Adrenal gland (tissue), 9 donors: ENCODE measurements at regions not wholly inside any gene's neighbourhood (a gene's known extent, or its start where the extent isn't known, plus 50 kb on each side); places are given as distances from the start of the nearest gene placed in this dataset.

Experiments used
- DNase-seq, 7 donors: peaks; one replicate each; pipeline ENCODE4 v3.0.0-alpha.2; 2019 to 2020
- H3K27ac ChIP-seq, 5 donors: fragments of 200-600 bp; sonication (generic) in 4 of 5; 1 replicate in 3 of 5; 2 replicates in 2 of 5; pipeline versions ENCODE4 v1.5.1 to v1.8.0; 2016 to 2020; ENCODE audit warnings: mild to moderate bottlenecking in 1 of 5
- H3K27me3 ChIP-seq: fragments of 200-600 bp; 2 replicates; pipeline ENCODE4 v1.8.0; 2021
- H3K36me3 ChIP-seq, 2 donors: fragments of 200-600 bp; replicated peaks in 1 of 2; 1 replicate in 1 of 2; 2 replicates in 1 of 2; pipeline versions ENCODE4 v1.5.1 to v1.8.0; 2018 to 2022
- H3K4me1 ChIP-seq, 2 donors: fragments of 200-600 bp; replicated peaks in 1 of 2; 1 replicate in 1 of 2; 2 replicates in 1 of 2; pipeline versions ENCODE4 v1.5.1 to v1.8.0; 2018 to 2021
- H3K4me3 ChIP-seq, 4 donors: fragments of 200-600 bp; sonication (generic) in 3 of 4; one replicate each; pipeline ENCODE4 v1.5.1; 2016 to 2018
- H3K9me3 ChIP-seq, 3 donors: fragments of 200-600 bp; sonication (generic) in 1 of 3; replicated peaks in 1 of 3; 1 replicate in 2 of 3; 2 replicates in 1 of 3; pipeline versions ENCODE4 v1.5.1 to v1.8.0; 2016 to 2021
- POLR2A ChIP-seq, 2 donors: fragments of 450-650 bp; IDR thresholded peaks; one replicate each; pipeline ENCODE4 v1.6.1; 2017; ENCODE audit warnings: antibody characterized with exemption in 2 of 2, mild to moderate bottlenecking in 2 of 2, moderate library complexity in 1 of 2
- WGBS, 4 donors: extraction: QIAGEN DNeasy Blood & Tissue Kit in 2 of 4; methylation state at CpG; one replicate each; pipeline versions ENCODE4 v1.1.5 to v1.1.7; 2013 to 2017; 5-methylcytosine and 5-hydroxymethylcytosine counted together
- intact Hi-C, 2 donors: fragments of 100-400 bp; cut with DNase I; formaldehyde crosslinking; loops; one replicate each; pipeline versions ENCODE4 v1.14.1 to v1.15.0; 2022 to 2023
- TF ChIP-seq, protein P1 (sequence below), 6 experiments: fragments of 450-650 bp in 4 of 6; fragments of 200-600 bp in 2 of 6; sonication (generic) in 1 of 6; IDR thresholded peaks; 1 replicate in 5 of 6; 2 replicates in 1 of 6; pipeline versions ENCODE4 v1.5.1 to v1.8.0; 2016 to 2021; ENCODE audit warnings: antibody characterized with exemption in 6 of 6, mild to moderate bottlenecking in 2 of 6, moderate library complexity in 1 of 6
- donor health status: healthy with polysubstance abuse.
- donor health status: Bipolar disorder and iron deficiency.
- donor health status: DM: yes; HTN: yes; CAD: no.
- donor health status: DM: no; HTN: no; CAD: no.
- donor health status: DM: no; HTN: no; CAD: no.

DNA sequence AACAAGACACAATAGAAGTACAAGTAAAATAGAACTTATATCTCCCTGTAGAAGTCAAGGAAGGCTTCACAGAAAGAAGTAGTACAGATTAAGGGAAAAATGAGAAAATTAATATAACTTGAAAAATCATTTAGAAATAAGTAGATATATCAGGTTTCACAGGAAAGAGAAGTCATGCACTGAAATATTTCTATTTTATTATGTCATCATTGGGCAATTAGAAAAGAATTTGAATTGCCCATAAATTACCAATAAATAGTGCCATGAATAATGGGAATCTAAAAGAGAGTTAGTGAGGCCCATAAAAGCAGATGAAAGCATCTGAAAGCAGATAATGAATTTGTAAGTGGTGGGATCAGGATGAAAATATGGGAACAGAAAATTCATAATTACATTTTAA, 1597.8 kb downstream of the PLA2G4A start:
- TF ChIP-seq, protein P1, sequence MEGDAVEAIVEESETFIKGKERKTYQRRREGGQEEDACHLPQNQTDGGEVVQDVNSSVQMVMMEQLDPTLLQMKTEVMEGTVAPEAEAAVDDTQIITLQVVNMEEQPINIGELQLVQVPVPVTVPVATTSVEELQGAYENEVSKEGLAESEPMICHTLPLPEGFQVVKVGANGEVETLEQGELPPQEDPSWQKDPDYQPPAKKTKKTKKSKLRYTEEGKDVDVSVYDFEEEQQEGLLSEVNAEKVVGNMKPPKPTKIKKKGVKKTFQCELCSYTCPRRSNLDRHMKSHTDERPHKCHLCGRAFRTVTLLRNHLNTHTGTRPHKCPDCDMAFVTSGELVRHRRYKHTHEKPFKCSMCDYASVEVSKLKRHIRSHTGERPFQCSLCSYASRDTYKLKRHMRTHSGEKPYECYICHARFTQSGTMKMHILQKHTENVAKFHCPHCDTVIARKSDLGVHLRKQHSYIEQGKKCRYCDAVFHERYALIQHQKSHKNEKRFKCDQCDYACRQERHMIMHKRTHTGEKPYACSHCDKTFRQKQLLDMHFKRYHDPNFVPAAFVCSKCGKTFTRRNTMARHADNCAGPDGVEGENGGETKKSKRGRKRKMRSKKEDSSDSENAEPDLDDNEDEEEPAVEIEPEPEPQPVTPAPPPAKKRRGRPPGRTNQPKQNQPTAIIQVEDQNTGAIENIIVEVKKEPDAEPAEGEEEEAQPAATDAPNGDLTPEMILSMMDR (IDR thresholded peaks at IDR 0.05) = no peak
- no peak for TF ChIP-seq POLR2A (IDR thresholded peaks at IDR 0.05)
- no peaks in the 10 kb centered on the region for H3K36me3 ChIP-seq
- H3K4me1 ChIP-seq = no peaks in the 10 kb centered on the region
- H3K4me3 ChIP-seq = no peak overlapping the region
- intact Hi-C loops = no loop called here
- H3K27me3 ChIP-seq = no peaks in the 10 kb centered on the region
- no peak overlapping the region for H3K27ac ChIP-seq
- H3K9me3 ChIP-seq = no peaks in the 10 kb centered on the region
- DNase-seq = no peak

DNA sequence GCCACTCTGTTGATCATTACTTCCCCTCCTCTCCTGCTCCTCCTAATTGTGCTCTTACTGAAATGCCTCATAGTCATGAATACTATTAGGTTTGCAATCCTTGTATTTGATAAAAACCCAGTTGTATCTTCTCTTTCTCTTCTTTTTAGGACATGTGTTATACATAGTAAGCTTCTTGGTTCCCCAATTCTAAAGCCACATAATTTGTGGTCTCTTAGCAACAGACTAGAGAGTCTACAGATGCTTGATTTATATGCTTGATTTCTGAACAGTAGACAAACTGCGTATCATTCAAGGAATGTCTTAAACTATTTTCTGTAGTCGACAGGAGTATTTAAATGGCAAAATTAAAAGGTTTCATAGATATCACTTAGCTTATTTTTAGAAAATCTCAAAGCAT, 1598.9 kb downstream of the PLA2G4A start:
- TF ChIP-seq POLR2A (IDR thresholded peaks at IDR 0.05) = no peak
- TF ChIP-seq, protein P1 (IDR thresholded peaks at IDR 0.05) = no peak
- intact Hi-C loops = no loop called here
- H3K27ac ChIP-seq = no peak overlapping the region
- no peak overlapping the region for H3K4me3 ChIP-seq
- no peaks in the 10 kb centered on the region for H3K4me1 ChIP-seq
- H3K9me3 ChIP-seq = no peaks in the 10 kb centered on the region
- DNase-seq = no peak
- no peaks in the 10 kb centered on the region for H3K27me3 ChIP-seq
- H3K36me3 ChIP-seq = no peaks in the 10 kb centered on the region
- WGBS, 4 donors = 46 to 65% (median 50%) methylated on average over 2 of the region's 2 CpGs

DNA sequence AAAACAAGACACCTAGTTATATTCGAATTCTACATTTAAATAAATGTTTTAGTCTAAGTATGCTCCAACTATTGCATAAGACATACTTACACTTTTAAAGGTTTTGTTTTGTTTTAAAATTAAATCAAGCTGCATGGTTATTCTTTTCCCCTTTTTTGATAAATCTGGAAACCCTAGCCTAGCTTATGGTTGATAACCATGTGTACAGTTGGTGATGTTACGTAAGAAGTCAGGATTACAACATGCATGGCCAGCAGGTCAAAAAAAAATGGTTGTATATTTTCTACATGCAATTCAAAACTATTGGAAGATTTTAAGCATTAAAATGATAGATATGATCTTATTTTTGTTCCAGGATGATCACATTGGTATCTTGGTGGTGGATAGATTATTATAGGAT, 1600.6 kb downstream of the PLA2G4A start:
- H3K36me3 ChIP-seq = no peaks in the 10 kb centered on the region
- DNase-seq = no peak
- H3K27ac ChIP-seq = no peak overlapping the region
- H3K4me1 ChIP-seq = no peaks in the 10 kb centered on the region
- H3K4me3 ChIP-seq = no peak overlapping the region
- no peak for TF ChIP-seq POLR2A (IDR thresholded peaks at IDR 0.05)
- TF ChIP-seq, protein P1 (IDR thresholded peaks at IDR 0.05) = no peak
- H3K27me3 ChIP-seq = no peaks in the 10 kb centered on the region
- no peaks in the 10 kb centered on the region for H3K9me3 ChIP-seq
- WGBS, 4 donors = 64 to 77% (median 73%) methylated on average over 2 of the region's 2 CpGs
- intact Hi-C loops = no loop called here

DNA sequence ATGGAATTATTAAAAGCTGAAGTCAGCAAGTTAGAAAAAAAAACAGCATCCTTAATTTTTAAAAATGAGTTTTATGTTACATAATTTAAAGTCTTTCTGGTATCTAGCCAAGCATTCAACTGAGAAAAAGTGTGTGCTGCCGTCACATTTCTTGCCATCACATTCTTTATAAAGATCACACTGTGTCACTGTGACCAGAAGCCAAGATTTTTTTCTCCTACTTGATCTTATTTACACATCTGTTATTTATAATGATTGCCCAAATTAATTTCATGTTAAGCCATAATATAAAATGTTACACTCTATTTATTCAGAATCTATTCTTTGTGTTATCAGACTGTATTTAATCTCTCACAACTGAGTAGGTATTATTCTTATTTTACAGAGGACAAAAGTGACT, 1603.7 kb downstream of the PLA2G4A start:
- Histone ChIP-seq H3K27me3 (no peaks in the 10 kb centered on the region), H3K4me1 (no peaks in the 10 kb centered on the region), H3K4me3 (no peak overlapping the region), H3K9me3 (no peaks in the 10 kb centered on the region), H3K27ac (no peak overlapping the region), H3K36me3 (no peaks in the 10 kb centered on the region)
- 51 to 79% (median 61%) methylated on average over 1 of the region's 1 CpG for WGBS, 4 donors
- TF ChIP-seq, protein P1 (IDR thresholded peaks at IDR 0.05) = no peak
- TF ChIP-seq POLR2A (IDR thresholded peaks at IDR 0.05) = no peak
- intact Hi-C loops = no loop called here
- no peak for DNase-seq
